K562 (cell line): ENCODE measurements at regions not wholly inside any gene's neighbourhood (a gene's known extent, or its start where the extent isn't known, plus 50 kb on each side); places are given as distances from the start of the nearest gene placed in this dataset.

Source experiments
- ATAC-seq: fragments of 200-7000 bp; cut with Tn5 transposase; 3 replicates; pipeline ENCODE4 v1.9.1; 2020; ENCODE audit warnings: moderate library complexity
- BruUV-seq: library from RNA; stranded (reverse); fragments of 400-500 nt; replicated peaks from 2 replicates; lab custom pipeline; 2021; lab: Mats Ljungman, UMichigan
- CTCF ChIA-PET: fragments of 300-600 bp; formaldehyde crosslinking; extraction: SDS; loops from one replicate; lab custom pipeline; 2021; ENCODE audit warnings: low intra/inter-chr PET ratio; lab: Yijun Ruan, JAX
- POLR2A ChIA-PET: fragments of 300-600, 350-650 bp; sonication (Branson Sonifier 250); formaldehyde crosslinking; extraction: SDS; loops from one replicate; lab custom pipeline; 2021; ENCODE audit warnings: antibody characterized with exemption, inconsistent platforms; lab: Yijun Ruan, JAX
- DNase-seq, 4 experiments: peaks; one replicate each; pipeline versions ENCODE4 v3.0.0 to v3.0.0-alpha.2; 2011 to 2018; ENCODE audit warnings: low spot score in 3 of 4, mixed read lengths in 3 of 4; ENCODE audit errors: extremely low read depth in 1 of 4
- FAIRE-seq: peaks from 2 replicates; lab custom pipeline; 2011; peaks lifted over from hg19 to GRCh38; lab: Jason Lieb, UNC
- H2AFZ ChIP-seq: 2 replicates; pipeline ENCODE4 v1.6.0; 2011; ENCODE audit warnings: low read depth, low read length, control low read depth, inconsistent platforms
- H3K27ac ChIP-seq: fragments of 200-600 bp; 3 replicates; pipeline ENCODE4 v1.8.0; 2011; ENCODE audit warnings: low read depth, mild to moderate bottlenecking, control low read depth, inconsistent platforms, low read length, moderate library complexity, mixed read lengths; ENCODE audit errors: extremely low read depth
- H3K27me3 ChIP-seq, 2 experiments: fragments of 300-600 bp in 1 of 2; 2 replicates in 1 of 2; 3 replicates in 1 of 2; pipeline versions ENCODE4 v1.6.0 to v1.8.0; 2011; ENCODE audit warnings: inconsistent platforms in 2 of 2, low read length in 2 of 2, mild to moderate bottlenecking in 1 of 2, mixed read lengths in 1 of 2, moderate library complexity in 1 of 2; ENCODE audit not compliant: control insufficient read depth in 2 of 2, insufficient read depth in 2 of 2
- H3K36me3 ChIP-seq: fragments of 300-600 bp; 3 replicates; pipeline ENCODE4 v1.8.0; 2011; ENCODE audit warnings: mild to moderate bottlenecking, low read length, inconsistent platforms; ENCODE audit not compliant: control insufficient read depth, insufficient read depth
- H3K4me1 ChIP-seq, 2 experiments: fragments of 200-600 bp in 1 of 2; replicated peaks in 1 of 2; 2 replicates in 1 of 2; 3 replicates in 1 of 2; pipeline versions ENCODE4 v1.5.1 to v1.8.0; 2011; ENCODE audit warnings: inconsistent platforms in 2 of 2, low read length in 2 of 2, mild to moderate bottlenecking in 1 of 2, mixed read lengths in 1 of 2, moderate library complexity in 1 of 2; ENCODE audit not compliant: control insufficient read depth in 2 of 2, insufficient read depth in 2 of 2
- H3K4me2 ChIP-seq: 2 replicates; pipeline ENCODE4 v1.6.1; 2011; ENCODE audit warnings: low read length, control low read depth, inconsistent platforms, mixed read lengths; ENCODE audit not compliant: insufficient read depth
- H3K4me3 ChIP-seq: fragments of 200-600 bp; sonication (generic), shearing (Covaris generic); 2 replicates; pipeline ENCODE4 v1.5.1; 2016; ENCODE audit warnings: control low read depth, inconsistent platforms
- H3K79me2 ChIP-seq: fragments of 200-600 bp; 3 replicates; pipeline ENCODE4 v1.8.0; 2011; ENCODE audit warnings: low read length, inconsistent platforms; ENCODE audit not compliant: control insufficient read depth, insufficient read depth
- H3K9ac ChIP-seq, 2 experiments: 2 replicates each; pipeline versions ENCODE4 v1.6.0 to v1.6.1; 2011; ENCODE audit warnings: low read depth in 2 of 2, low read length in 2 of 2, control low read depth in 1 of 2, inconsistent platforms in 1 of 2, mild to moderate bottlenecking in 1 of 2, mixed read lengths in 1 of 2; ENCODE audit not compliant: insufficient read depth in 1 of 2
- H3K9me1 ChIP-seq: one replicate; pipeline ENCODE4 v1.6.0; 2011; ENCODE audit warnings: inconsistent platforms, mild to moderate bottlenecking, low read length, moderate library complexity; ENCODE audit not compliant: control insufficient read depth, insufficient read depth
- H3K9me3 ChIP-seq: replicated peaks from 2 replicates; pipeline ENCODE4 v1.5.1; 2011; ENCODE audit warnings: low read depth, low read length, inconsistent platforms; ENCODE audit not compliant: control insufficient read depth, insufficient read depth
- H4K20me1 ChIP-seq: replicated peaks from 2 replicates; pipeline ENCODE4 v1.6.1; 2011; ENCODE audit warnings: low read length, inconsistent platforms, mixed read lengths; ENCODE audit not compliant: control insufficient read depth, insufficient read depth
- CBX1 ChIP-seq: sonication (generic); IDR thresholded peaks from 2 replicates; pipeline ENCODE4 v1.6.1; 2016; ENCODE audit warnings: antibody characterized with exemption, low read depth, mild to moderate bottlenecking
- E2F6 ChIP-seq, 2 experiments: IDR thresholded peaks; 2 replicates each; pipeline ENCODE4 v1.6.1; 2011; ENCODE audit warnings: borderline replicate concordance in 1 of 2, control low read depth in 1 of 2, low read depth in 1 of 2, low read length in 1 of 2, mild to moderate bottlenecking in 1 of 2, mixed read lengths in 1 of 2, moderate library complexity in 1 of 2; ENCODE audit not compliant: insufficient read depth in 1 of 2, insufficient read length in 1 of 2, poor library complexity in 1 of 2, severe bottlenecking in 1 of 2; ENCODE audit errors: extremely low read depth in 1 of 2
- EGR1 ChIP-seq: fragments of 450-650 bp; conservative IDR thresholded peaks from 2 replicates; pipeline ENCODE4 v1.6.1; 2017; ENCODE audit warnings: mild to moderate bottlenecking
- FOSL1 ChIP-seq: fragments of 200-800 bp; sonication (Bioruptor generic); conservative IDR thresholded peaks from 2 replicates; pipeline ENCODE4 v1.6.1; 2016; ENCODE audit warnings: missing genetic modification characterization, missing compliant biosample characterization
- GTF3C2 ChIP-seq: IDR thresholded peaks from 3 replicates; pipeline ENCODE4 v1.6.1; 2011; ENCODE audit warnings: borderline replicate concordance, mild to moderate bottlenecking, moderate library complexity; ENCODE audit not compliant: insufficient read length; ENCODE audit errors: extremely low read depth
- MAFG ChIP-seq: fragments of 450-650 bp; conservative IDR thresholded peaks from 2 replicates; pipeline ENCODE4 v1.6.1; 2016; ENCODE audit warnings: missing genetic modification characterization, missing compliant biosample characterization
- MYBL2 ChIP-seq, 2 experiments: fragments of 450-650 bp in 1 of 2; sonication (generic) in 1 of 2; formaldehyde crosslinking in 1 of 2; IDR thresholded peaks; 2 replicates each; pipeline versions ENCODE4 v1.6.1 to v1.8.1; 2017 to 2022; ENCODE audit warnings: borderline replicate concordance in 1 of 2, inconsistent platforms in 1 of 2, low read depth in 1 of 2, mild to moderate bottlenecking in 1 of 2, missing genetic modification reagents in 1 of 2, moderate library complexity in 1 of 2
- SMARCA5 ChIP-seq: fragments of 450-650 bp; IDR thresholded peaks from 2 replicates; pipeline ENCODE4 v1.6.1; 2016
- THRA ChIP-seq: fragments of 450-650 bp; IDR thresholded peaks from 2 replicates; pipeline ENCODE4 v1.6.1; 2017; ENCODE audit warnings: mild to moderate bottlenecking, moderate library complexity
- ZBTB33 ChIP-seq: sonication (generic); formaldehyde crosslinking; IDR thresholded peaks from 2 replicates; pipeline ENCODE4 v1.8.1; 2023; ENCODE audit warnings: mild to moderate bottlenecking, missing genetic modification reagents
- ZNF57 ChIP-seq: fragments of 450-650 bp; formaldehyde crosslinking; IDR thresholded peaks from 2 replicates; pipeline ENCODE4 v1.4.0; 2020; ENCODE audit warnings: mild to moderate bottlenecking, moderate library complexity
- WGBS: fragments of 100-300 bp; shearing (Covaris generic); methylation state at CpG from one replicate; pipeline ENCODE4 v1.1.6; 2016; ENCODE audit warnings: low coverage, mixed read lengths; ENCODE audit not compliant: insufficient coverage; ENCODE audit errors: missing lambda C conversion rate; 5-methylcytosine and 5-hydroxymethylcytosine counted together
- in situ Hi-C: fragments of 300-500 bp; cut with MboI; formaldehyde crosslinking; loops from 4 replicates; pipeline ENCODE4 v1.15.0; 2018; ENCODE audit warnings: inconsistent platforms, mixed read lengths
- intact Hi-C: fragments of 100-400 bp; cut with micrococcal nuclease; formaldehyde crosslinking; loops from 2 replicates; pipeline ENCODE4 v1.14.2; 2022

GRCh38 chr4:186898367-186898766 lies 174.7 kb upstream of the FAT1 start:
- in situ Hi-C loops: no loop called here
- Histone ChIP-seq H3K36me3 (no peaks in the 10 kb centered on the region), H3K79me2 (no peaks in the 10 kb centered on the region), H3K9me3 (0 out of 2 replicates have a peak, but pooled peaks cover 2% of the 10 kb centered on the region), H3K9ac (no peak overlapping the region), H3K4me3 (no peak overlapping the region), H3K4me2 (no peak overlapping the region), H3K9me1 (no peaks in the 10 kb centered on the region), H2AFZ (no peak overlapping the region), H3K27me3 (no peaks in the 10 kb centered on the region), H4K20me1 (no peaks in the 10 kb centered on the region), H3K27ac (no peak overlapping the region), H3K4me1 (peaks cover 5 to 12% of the 10 kb centered on the region in 2 experiments; a peak in 4 of 5 replicates)
- TF ChIP-seq FOSL1 (tag) (no peak), ZBTB33 (CRISPR knock-in tag) (no peak), MAFG (tag) (no peak), MYBL2 (IDR thresholded peaks at IDR 0.05; ENCODE audit: low read depth) (no peak), MYBL2 (CRISPR knock-in tag; IDR thresholded peaks at IDR 0.05; ENCODE audit: borderline replicate concordance) (no peak), ZNF57 (no peak), CBX1 (no peak), THRA (no peak), GTF3C2 (no peak), EGR1 (no peak), E2F6 (IDR thresholded peaks at IDR 0.05; ENCODE audit: borderline replicate concordance in 1 of 2, extremely low read depth in 1 of 2, insufficient read depth in 1 of 2, insufficient read length in 1 of 2, low read depth in 1 of 2, low read length in 1 of 2, poor library complexity in 1 of 2, severe bottlenecking in 1 of 2) (no peak), SMARCA5 (no peak)
- ATAC-seq (no peak), DNase-seq (no peak), FAIRE-seq (no peak)
- ChIA-PET CTCF (no interaction called here), POLR2A (no interaction called here)
- intact Hi-C loops: no loop called here
- BruUV-seq: no TSS peak
- WGBS: 94% methylated on average over 4 of the region's 4 CpGs
